ENCODE measurements at regions not wholly inside any gene's neighbourhood (a gene's known extent, or its start where the extent isn't known, plus 50 kb on each side); places are given as distances from the start of the nearest gene placed in this dataset.
A peak's percentile ranks its signal among the peaks of the same experiment; 100 is the strongest.

- TF ChIP-seq, protein P1, sequence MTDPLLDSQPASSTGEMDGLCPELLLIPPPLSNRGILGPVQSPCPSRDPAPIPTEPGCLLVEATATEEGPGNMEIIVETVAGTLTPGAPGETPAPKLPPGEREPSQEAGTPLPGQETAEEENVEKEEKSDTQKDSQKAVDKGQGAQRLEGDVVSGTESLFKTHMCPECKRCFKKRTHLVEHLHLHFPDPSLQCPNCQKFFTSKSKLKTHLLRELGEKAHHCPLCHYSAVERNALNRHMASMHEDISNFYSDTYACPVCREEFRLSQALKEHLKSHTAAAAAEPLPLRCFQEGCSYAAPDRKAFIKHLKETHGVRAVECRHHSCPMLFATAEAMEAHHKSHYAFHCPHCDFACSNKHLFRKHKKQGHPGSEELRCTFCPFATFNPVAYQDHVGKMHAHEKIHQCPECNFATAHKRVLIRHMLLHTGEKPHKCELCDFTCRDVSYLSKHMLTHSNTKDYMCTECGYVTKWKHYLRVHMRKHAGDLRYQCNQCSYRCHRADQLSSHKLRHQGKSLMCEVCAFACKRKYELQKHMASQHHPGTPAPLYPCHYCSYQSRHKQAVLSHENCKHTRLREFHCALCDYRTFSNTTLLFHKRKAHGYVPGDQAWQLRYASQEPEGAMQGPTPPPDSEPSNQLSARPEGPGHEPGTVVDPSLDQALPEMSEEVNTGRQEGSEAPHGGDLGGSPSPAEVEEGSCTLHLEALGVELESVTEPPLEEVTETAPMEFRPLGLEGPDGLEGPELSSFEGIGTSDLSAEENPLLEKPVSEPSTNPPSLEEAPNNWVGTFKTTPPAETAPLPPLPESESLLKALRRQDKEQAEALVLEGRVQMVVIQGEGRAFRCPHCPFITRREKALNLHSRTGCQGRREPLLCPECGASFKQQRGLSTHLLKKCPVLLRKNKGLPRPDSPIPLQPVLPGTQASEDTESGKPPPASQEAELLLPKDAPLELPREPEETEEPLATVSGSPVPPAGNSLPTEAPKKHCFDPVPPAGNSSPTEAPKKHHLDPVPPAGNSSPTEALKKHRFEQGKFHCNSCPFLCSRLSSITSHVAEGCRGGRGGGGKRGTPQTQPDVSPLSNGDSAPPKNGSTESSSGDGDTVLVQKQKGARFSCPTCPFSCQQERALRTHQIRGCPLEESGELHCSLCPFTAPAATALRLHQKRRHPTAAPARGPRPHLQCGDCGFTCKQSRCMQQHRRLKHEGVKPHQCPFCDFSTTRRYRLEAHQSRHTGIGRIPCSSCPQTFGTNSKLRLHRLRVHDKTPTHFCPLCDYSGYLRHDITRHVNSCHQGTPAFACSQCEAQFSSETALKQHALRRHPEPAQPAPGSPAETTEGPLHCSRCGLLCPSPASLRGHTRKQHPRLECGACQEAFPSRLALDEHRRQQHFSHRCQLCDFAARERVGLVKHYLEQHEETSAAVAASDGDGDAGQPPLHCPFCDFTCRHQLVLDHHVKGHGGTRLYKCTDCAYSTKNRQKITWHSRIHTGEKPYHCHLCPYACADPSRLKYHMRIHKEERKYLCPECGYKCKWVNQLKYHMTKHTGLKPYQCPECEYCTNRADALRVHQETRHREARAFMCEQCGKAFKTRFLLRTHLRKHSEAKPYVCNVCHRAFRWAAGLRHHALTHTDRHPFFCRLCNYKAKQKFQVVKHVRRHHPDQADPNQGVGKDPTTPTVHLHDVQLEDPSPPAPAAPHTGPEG (CRISPR knock-in tag; IDR thresholded peaks at IDR 0.05), result no peak
- TF ChIP-seq ZFY (CRISPR knock-in tag; IDR thresholded peaks at IDR 0.05) (peak; percentile 73), ZC3H13 (CRISPR knock-in tag; IDR thresholded peaks at IDR 0.05) (no peak), ZNF629 (CRISPR knock-in tag; conservative IDR thresholded peaks at IDR 0.05) (no peak), SRSF4 (IDR thresholded peaks at IDR 0.05; ENCODE audit: low read depth, low read length, poor library complexity, severe bottlenecking) (no peak), ZNF563 (CRISPR knock-in tag; IDR thresholded peaks at IDR 0.05) (peak; percentile 64; the same call in 1 of the 2 replicates), KDM5B (CRISPR knock-in tag; IDR thresholded peaks at IDR 0.05; ENCODE audit: borderline replicate concordance) (peak; percentile 7; the same call in 1 of the 2 replicates), CAMTA2 (CRISPR knock-in tag; IDR thresholded peaks at IDR 0.05; ENCODE audit: borderline replicate concordance) (no peak), ZNF772 (CRISPR knock-in tag; IDR thresholded peaks at IDR 0.05) (peak; percentile 89), ZMYM3 (CRISPR knock-in tag; IDR thresholded peaks at IDR 0.05) (no peak; the same call in 1 of the 2 replicates), ZNF607 (CRISPR knock-in tag; IDR thresholded peaks at IDR 0.05; ENCODE audit: borderline replicate concordance) (no peak), STAT6 (CRISPR knock-in tag; IDR thresholded peaks at IDR 0.05; ENCODE audit: borderline replicate concordance) (peak; percentile 42; the same call in 1 of the 2 replicates), SMAD3 (CRISPR knock-in tag; IDR thresholded peaks at IDR 0.05) (peak; percentile 71; the same call in 1 of the 2 replicates)
- TF ChIP-seq, protein P2, sequence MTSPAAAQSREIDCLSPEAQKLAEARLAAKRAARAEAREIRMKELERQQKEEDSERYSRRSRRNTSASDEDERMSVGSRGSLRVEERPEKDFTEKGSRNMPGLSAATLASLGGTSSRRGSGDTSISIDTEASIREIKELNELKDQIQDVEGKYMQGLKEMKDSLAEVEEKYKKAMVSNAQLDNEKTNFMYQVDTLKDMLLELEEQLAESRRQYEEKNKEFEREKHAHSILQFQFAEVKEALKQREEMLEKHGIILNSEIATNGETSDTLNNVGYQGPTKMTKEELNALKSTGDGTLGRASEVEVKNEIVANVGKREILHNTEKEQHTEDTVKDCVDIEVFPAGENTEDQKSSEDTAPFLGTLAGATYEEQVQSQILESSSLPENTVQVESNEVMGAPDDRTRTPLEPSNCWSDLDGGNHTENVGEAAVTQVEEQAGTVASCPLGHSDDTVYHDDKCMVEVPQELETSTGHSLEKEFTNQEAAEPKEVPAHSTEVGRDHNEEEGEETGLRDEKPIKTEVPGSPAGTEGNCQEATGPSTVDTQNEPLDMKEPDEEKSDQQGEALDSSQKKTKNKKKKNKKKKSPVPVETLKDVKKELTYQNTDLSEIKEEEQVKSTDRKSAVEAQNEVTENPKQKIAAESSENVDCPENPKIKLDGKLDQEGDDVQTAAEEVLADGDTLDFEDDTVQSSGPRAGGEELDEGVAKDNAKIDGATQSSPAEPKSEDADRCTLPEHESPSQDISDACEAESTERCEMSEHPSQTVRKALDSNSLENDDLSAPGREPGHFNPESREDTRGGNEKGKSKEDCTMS (CRISPR knock-in tag; conservative IDR thresholded peaks at IDR 0.05), result no peak
- TF ChIP-seq, protein P3, sequence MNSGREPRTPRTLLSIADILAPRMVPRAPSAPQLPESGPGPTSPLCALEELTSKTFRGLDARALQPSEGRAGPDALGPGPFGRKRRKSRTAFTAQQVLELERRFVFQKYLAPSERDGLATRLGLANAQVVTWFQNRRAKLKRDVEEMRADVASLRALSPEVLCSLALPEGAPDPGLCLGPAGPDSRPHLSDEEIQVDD (CRISPR knock-in tag; IDR thresholded peaks at IDR 0.05; ENCODE audit: borderline replicate concordance), result no peak
Observed at GRCh38 chr17:64773836-64774761, 112.0 kb upstream of the SMURF2 start (continued).

Data from HepG2 (cell line).